HepG2 (cell line): ENCODE measurements at regions not wholly inside any gene's neighbourhood (a gene's known extent, or its start where the extent isn't known, plus 50 kb on each side); places are given as distances from the start of the nearest gene placed in this dataset.

Experiments
- ATAC-seq: fragments of 200-7000 bp; cut with Tn5 transposase; 3 replicates; pipeline ENCODE4 v1.9.1; 2020; ENCODE audit warnings: mild to moderate bottlenecking, moderate library complexity
- BruUV-seq: library from RNA; stranded (reverse); fragments of 400-500 nt; replicated peaks from 2 replicates; lab custom pipeline; 2021; lab: Mats Ljungman, UMichigan
- CTCF ChIA-PET: fragments of 300-600 bp; formaldehyde crosslinking; extraction: SDS; loops from one replicate; lab custom pipeline; 2021; ENCODE audit warnings: low total read pairs, inconsistent platforms, low intra/inter-chr PET ratio; lab: Yijun Ruan, JAX
- POLR2A ChIA-PET: fragments of 350-600 bp; sonication (Branson Sonifier 250); formaldehyde crosslinking; loops from one replicate; lab custom pipeline; 2020; ENCODE audit warnings: antibody characterized with exemption, inconsistent platforms; lab: Yijun Ruan, JAX
- DNase-seq: peaks from one replicate; pipeline ENCODE4 v3.0.0-alpha.2; 2015; ENCODE audit warnings: low spot score
- FAIRE-seq: peaks from 3 replicates; lab custom pipeline; 2011; peaks lifted over from hg19 to GRCh38; lab: Jason Lieb, UNC
- H2AFZ ChIP-seq: one replicate; pipeline ENCODE4 v1.6.1; 2011; ENCODE audit warnings: low read length, inconsistent platforms
- H3K27ac ChIP-seq: fragments of 300-600 bp; 3 replicates; pipeline ENCODE4 v1.8.0; 2011; ENCODE audit warnings: mixed run types, mild to moderate bottlenecking, mixed read lengths, low read length, inconsistent platforms; ENCODE audit not compliant: insufficient read depth; ENCODE audit errors: extremely low read length
- H3K27me3 ChIP-seq, 2 experiments: fragments of 200-600 bp in 1 of 2; 2 replicates in 1 of 2; 3 replicates in 1 of 2; pipeline versions ENCODE4 v1.6.0 to v1.8.0; 2011; ENCODE audit warnings: low read length in 2 of 2, mild to moderate bottlenecking in 2 of 2, moderate library complexity in 2 of 2, inconsistent platforms in 1 of 2; ENCODE audit not compliant: insufficient read depth in 2 of 2, control insufficient read depth in 1 of 2
- H3K36me3 ChIP-seq, 2 experiments: fragments of 200-600 bp in 1 of 2; replicated peaks in 1 of 2; 2 replicates in 1 of 2; 3 replicates in 1 of 2; pipeline versions ENCODE4 v1.5.1 to v1.8.0; 2011; ENCODE audit warnings: low read length in 2 of 2, inconsistent platforms in 1 of 2; ENCODE audit not compliant: insufficient read depth in 2 of 2, control insufficient read depth in 1 of 2
- H3K4me1 ChIP-seq: 2 replicates; pipeline ENCODE4 v1.5.1; 2012; ENCODE audit warnings: low read length, inconsistent platforms; ENCODE audit not compliant: insufficient read depth
- H3K4me2 ChIP-seq: 2 replicates; pipeline ENCODE4 v1.6.0; 2011; ENCODE audit warnings: low read depth, low read length, inconsistent platforms
- H3K4me3 ChIP-seq, 3 experiments: fragments of 200-600 bp in 1 of 3; sonication (generic), shearing (Covaris generic) in 1 of 3; replicated peaks in 1 of 3; 2 replicates each; pipeline ENCODE4 v1.5.1; 2011 to 2016; ENCODE audit warnings: low read length in 3 of 3, inconsistent platforms in 2 of 3, low read depth in 2 of 3, mild to moderate bottlenecking in 2 of 3, control low read depth in 1 of 3, mixed read lengths in 1 of 3; ENCODE audit not compliant: insufficient read depth in 1 of 3
- H3K79me2 ChIP-seq: one replicate; pipeline ENCODE4 v1.6.1; 2011; ENCODE audit warnings: low read length, inconsistent platforms; ENCODE audit not compliant: insufficient read depth
- H3K9ac ChIP-seq: 2 replicates; pipeline ENCODE4 v1.6.0; 2011; ENCODE audit warnings: mild to moderate bottlenecking, low read depth, low read length, inconsistent platforms; ENCODE audit not compliant: insufficient read depth
- H3K9me3 ChIP-seq: 2 replicates; pipeline ENCODE4 v1.5.1; 2012; ENCODE audit warnings: mild to moderate bottlenecking, low read length
- H4K20me1 ChIP-seq: 2 replicates; pipeline ENCODE4 v1.6.0; 2011; ENCODE audit warnings: inconsistent platforms, mild to moderate bottlenecking, low read length, moderate library complexity; ENCODE audit not compliant: insufficient read depth
- FOSL1 ChIP-seq: sonication (generic); formaldehyde crosslinking; IDR thresholded peaks from 2 replicates; pipeline ENCODE4 v1.9.0; 2021; ENCODE audit warnings: missing genetic modification reagents, borderline replicate concordance
- FOXA1 ChIP-seq, 2 experiments: fragments of 450-650 bp in 1 of 2; sonication (generic) in 1 of 2; formaldehyde crosslinking in 1 of 2; IDR thresholded peaks; 2 replicates each; pipeline versions ENCODE4 v1.4.0 to v1.6.1; 2016 to 2020; ENCODE audit warnings: missing genetic modification reagents in 1 of 2
- HOXA9 ChIP-seq: sonication (generic); formaldehyde crosslinking; IDR thresholded peaks from 2 replicates; pipeline ENCODE4 v1.8.1; 2022; ENCODE audit warnings: missing genetic modification reagents, mild to moderate bottlenecking, moderate library complexity, borderline replicate concordance
- MED13 ChIP-seq: sonication (generic); formaldehyde crosslinking; IDR thresholded peaks from 2 replicates; pipeline ENCODE4 v1.5.0; 2020; ENCODE audit warnings: missing genetic modification reagents
- NR3C1 ChIP-seq: sonication (generic); formaldehyde crosslinking; IDR thresholded peaks from 2 replicates; pipeline ENCODE4 v1.4.0; 2020; ENCODE audit warnings: missing genetic modification reagents
- PLRG1 ChIP-seq: fragments of 450-650 bp; conservative IDR thresholded peaks from 2 replicates; pipeline ENCODE4 v1.6.1; 2016
- PRMT3 ChIP-seq: sonication (generic); formaldehyde crosslinking; IDR thresholded peaks from 2 replicates; pipeline ENCODE4 v1.8.1; 2022; ENCODE audit warnings: low read depth, mild to moderate bottlenecking, moderate library complexity, missing genetic modification reagents, borderline replicate concordance
- ZFP36L2 ChIP-seq: sonication (generic); formaldehyde crosslinking; IDR thresholded peaks from 2 replicates; pipeline ENCODE4 v1.4.0; 2020; ENCODE audit warnings: missing genetic modification reagents
- ZNF383 ChIP-seq: sonication (generic); formaldehyde crosslinking; IDR thresholded peaks from 2 replicates; pipeline ENCODE4 v1.4.0; 2020; ENCODE audit warnings: missing genetic modification reagents, mild to moderate bottlenecking, borderline replicate concordance
- ZNF619 ChIP-seq: sonication (generic); formaldehyde crosslinking; IDR thresholded peaks from 2 replicates; pipeline ENCODE4 v1.4.0; 2020; ENCODE audit warnings: mild to moderate bottlenecking, missing genetic modification reagents
- ZNF780A ChIP-seq: sonication (generic); formaldehyde crosslinking; IDR thresholded peaks from 2 replicates; pipeline ENCODE4 v1.8.0; 2022; ENCODE audit warnings: mild to moderate bottlenecking, missing genetic modification reagents, moderate library complexity
- WGBS: methylation state at CpG from one replicate; pipeline ENCODE4 v1.1.6; 2017; ENCODE audit warnings: low lambda C conversion rate; 5-methylcytosine and 5-hydroxymethylcytosine counted together
- in situ Hi-C: cut with HindIII; loops from 2 replicates; pipeline ENCODE4 v1.10.0; 2017; ENCODE audit warnings: low pct_unique_long_range_greater_than_20kb; ENCODE audit not compliant: extremely low pct_ligation_motif_present
- intact Hi-C: fragments of 100-400 bp; cut with micrococcal nuclease; formaldehyde crosslinking; loops from one replicate; pipeline ENCODE4 v1.10.0; 2022; ENCODE audit not compliant: unreplicated experiment
- TF ChIP-seq, protein P1 (sequence below): sonication (generic); formaldehyde crosslinking; IDR thresholded peaks from 2 replicates; pipeline ENCODE4 v1.4.0; 2020; ENCODE audit warnings: missing genetic modification reagents
- TF ChIP-seq, protein P2 (sequence below): IDR thresholded peaks from 2 replicates; pipeline ENCODE4 v1.6.1; 2016; ENCODE audit warnings: low read depth, control low read depth

DNA sequence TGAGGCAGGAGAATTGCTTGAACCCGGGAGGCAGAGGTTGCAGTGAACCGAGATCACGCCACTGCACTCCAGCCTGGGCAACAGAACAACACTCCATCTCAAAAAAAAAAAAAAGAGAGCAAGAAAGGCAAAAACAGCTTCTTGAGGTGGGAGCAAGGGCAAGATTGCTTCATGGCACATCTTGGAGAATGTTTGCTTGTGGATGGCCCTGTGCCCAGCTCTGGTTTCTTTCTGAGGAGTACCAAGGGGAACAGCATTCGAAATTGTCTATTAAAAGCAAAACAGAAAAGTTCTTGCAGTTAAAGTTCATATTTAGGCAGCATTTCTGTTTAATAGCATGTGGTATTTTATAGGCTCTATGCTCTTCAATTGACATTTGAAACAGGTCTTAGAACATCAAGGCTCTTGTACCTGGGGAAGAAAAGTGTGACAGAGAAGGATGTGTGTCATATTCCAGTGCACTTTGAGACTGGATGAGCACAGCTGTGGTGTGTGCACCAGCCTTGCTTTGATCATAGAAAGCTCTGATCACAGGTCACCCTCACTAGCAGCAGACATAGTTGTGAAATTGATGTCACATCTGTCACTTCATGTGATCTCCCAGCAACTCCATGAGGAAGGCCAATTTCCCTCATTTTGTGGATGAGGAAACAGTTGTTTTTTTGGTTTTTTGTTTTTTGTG lies 154.3 kb downstream of the UXS1 start (continued):
- TF ChIP-seq, protein P1, sequence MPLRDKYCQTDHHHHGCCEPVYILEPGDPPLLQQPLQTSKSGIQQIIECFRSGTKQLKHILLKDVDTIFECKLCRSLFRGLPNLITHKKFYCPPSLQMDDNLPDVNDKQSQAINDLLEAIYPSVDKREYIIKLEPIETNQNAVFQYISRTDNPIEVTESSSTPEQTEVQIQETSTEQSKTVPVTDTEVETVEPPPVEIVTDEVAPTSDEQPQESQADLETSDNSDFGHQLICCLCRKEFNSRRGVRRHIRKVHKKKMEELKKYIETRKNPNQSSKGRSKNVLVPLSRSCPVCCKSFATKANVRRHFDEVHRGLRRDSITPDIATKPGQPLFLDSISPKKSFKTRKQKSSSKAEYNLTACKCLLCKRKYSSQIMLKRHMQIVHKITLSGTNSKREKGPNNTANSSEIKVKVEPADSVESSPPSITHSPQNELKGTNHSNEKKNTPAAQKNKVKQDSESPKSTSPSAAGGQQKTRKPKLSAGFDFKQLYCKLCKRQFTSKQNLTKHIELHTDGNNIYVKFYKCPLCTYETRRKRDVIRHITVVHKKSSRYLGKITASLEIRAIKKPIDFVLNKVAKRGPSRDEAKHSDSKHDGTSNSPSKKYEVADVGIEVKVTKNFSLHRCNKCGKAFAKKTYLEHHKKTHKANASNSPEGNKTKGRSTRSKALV (CRISPR knock-in tag), result no peak
- TF ChIP-seq NR3C1 (CRISPR knock-in tag), result no peak
- TF ChIP-seq PLRG1, result no peak
- no peak for TF ChIP-seq PRMT3 (CRISPR knock-in tag)

DNA sequence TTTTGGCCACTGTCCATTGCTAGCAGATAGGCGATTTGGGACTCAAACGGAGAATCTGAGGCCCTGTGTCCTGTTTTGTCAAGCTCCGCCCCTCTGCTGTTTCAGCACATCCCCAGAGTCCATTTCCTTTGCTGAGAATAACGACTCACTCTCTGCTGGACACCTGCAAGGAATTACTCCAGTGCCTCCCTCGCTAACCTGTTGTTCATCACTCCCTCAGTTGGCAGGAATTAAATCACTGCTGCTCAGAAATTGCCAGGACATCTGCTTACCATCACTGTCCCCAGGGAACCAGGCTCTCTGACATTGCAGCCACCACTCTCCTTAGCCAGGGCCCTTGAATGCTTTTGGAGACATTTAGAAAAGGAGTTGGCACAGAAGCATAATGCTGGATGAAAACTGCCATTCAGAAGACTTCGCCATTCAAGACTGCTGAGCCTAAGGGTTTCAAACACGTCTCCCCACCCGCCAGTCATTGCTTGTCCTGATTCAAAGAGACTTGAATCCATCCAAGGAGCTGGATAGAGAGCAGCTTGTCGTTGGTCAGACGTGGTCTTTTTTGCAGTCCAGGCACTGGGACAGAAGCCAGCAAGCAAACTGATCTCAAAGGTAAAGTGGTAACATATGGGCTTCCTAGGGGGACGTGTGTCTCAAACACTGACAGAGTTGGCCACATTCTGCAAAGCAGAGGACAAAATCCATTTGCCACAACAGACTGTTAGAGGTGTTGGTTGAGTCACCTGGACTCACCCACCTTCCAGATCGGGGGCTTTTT lies 155.3 kb downstream of the UXS1 start:
- no peak overlapping the region for H2AFZ ChIP-seq

More for the DNA sequence above, 155.3 kb downstream of the UXS1 start:
- Histone ChIP-seq H3K4me2 (no peak overlapping the region), H3K27me3 (peaks cover 4 to 39% of the 10 kb centered on the region in 2 experiments; a peak in 4 of 5 replicates)
- TF ChIP-seq ZNF780A (CRISPR knock-in tag), result no peak
- no peak for TF ChIP-seq ZFP36L2
- no peak for TF ChIP-seq FOXA1 (IDR thresholded peaks at IDR 0.05)
- TF ChIP-seq FOXA1 (CRISPR knock-in tag; IDR thresholded peaks at IDR 0.05), result no peak
- no peak for TF ChIP-seq FOSL1
- TF ChIP-seq MED13, result no peak
- TF ChIP-seq ZNF619 (CRISPR knock-in tag), result no peak
- TF ChIP-seq, protein P2, sequence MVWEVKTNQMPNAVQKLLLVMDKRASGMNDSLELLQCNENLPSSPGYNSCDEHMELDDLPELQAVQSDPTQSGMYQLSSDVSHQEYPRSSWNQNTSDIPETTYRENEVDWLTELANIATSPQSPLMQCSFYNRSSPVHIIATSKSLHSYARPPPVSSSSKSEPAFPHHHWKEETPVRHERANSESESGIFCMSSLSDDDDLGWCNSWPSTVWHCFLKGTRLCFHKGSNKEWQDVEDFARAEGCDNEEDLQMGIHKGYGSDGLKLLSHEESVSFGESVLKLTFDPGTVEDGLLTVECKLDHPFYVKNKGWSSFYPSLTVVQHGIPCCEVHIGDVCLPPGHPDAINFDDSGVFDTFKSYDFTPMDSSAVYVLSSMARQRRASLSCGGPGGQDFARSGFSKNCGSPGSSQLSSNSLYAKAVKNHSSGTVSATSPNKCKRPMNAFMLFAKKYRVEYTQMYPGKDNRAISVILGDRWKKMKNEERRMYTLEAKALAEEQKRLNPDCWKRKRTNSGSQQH (CRISPR knock-in tag), result no peak
- TF ChIP-seq ZNF383 (CRISPR knock-in tag), result no peak
- no peak for TF ChIP-seq HOXA9 (CRISPR knock-in tag)
- TF ChIP-seq, all 625 proteins: peak for 0
- ChIA-PET POLR2A (no interaction called here), CTCF (no interaction called here)
- no peak for ATAC-seq
- Histone ChIP-seq H3K9ac (no peak overlapping the region), H3K27ac (no peak overlapping the region), H4K20me1 (no peaks in the 10 kb centered on the region), H3K9me3 (no peaks in the 10 kb centered on the region), H3K79me2 (no peaks in the 10 kb centered on the region), H3K36me3 (no peaks in the 10 kb centered on the region), H3K4me3 (no peak overlapping the region), H3K4me1 (peaks cover 13% of the 10 kb centered on the region)
- BruUV-seq, result no TSS peak
- no peak for FAIRE-seq
- in situ Hi-C loops, result no loop called here
- WGBS, result 9% methylated on average over 12 of the region's 12 CpGs
- DNase-seq, result no peak
- intact Hi-C loops, result no loop called here
